Smooth muscle cell (in vitro differentiated cells): ENCODE measurements at regions not wholly inside any gene's neighbourhood (a gene's known extent, or its start where the extent isn't known, plus 50 kb on each side); places are given as distances from the start of the nearest gene placed in this dataset.

ENCODE experiments used
- DNase-seq: peaks from one replicate; lab custom pipeline; 2025; ENCODE audit not compliant: unreplicated experiment; lab: John Stamatoyannopoulos, UW
- H2AFZ ChIP-seq: fragments of 200-600 bp; sonication (generic); 2 replicates; pipeline ENCODE4 v1.6.0; 2016; ENCODE audit warnings: antibody characterized with exemption, low read depth, mild to moderate bottlenecking
- H3F3A ChIP-seq: fragments of 200-600 bp; sonication (generic); 2 replicates; pipeline ENCODE4 v1.6.0; 2017; ENCODE audit warnings: antibody characterized with exemption, low read depth
- H3K27ac ChIP-seq: fragments of 200-600 bp; sonication (generic); 2 replicates; pipeline ENCODE4 v1.5.1; 2016; ENCODE audit warnings: low read depth, mild to moderate bottlenecking
- H3K27me3 ChIP-seq: fragments of 200-600 bp; sonication (generic); 2 replicates; pipeline ENCODE4 v1.6.1; 2016; ENCODE audit warnings: low read depth, mild to moderate bottlenecking
- H3K36me3 ChIP-seq: fragments of 200-600 bp; sonication (generic); 2 replicates; pipeline ENCODE4 v1.5.1; 2016; ENCODE audit warnings: low read depth
- H3K4me1 ChIP-seq: fragments of 200-600 bp; sonication (generic); 2 replicates; pipeline ENCODE4 v1.5.1; 2016; ENCODE audit warnings: low read depth
- H3K4me2 ChIP-seq: fragments of 200-600 bp; sonication (generic); 2 replicates; pipeline ENCODE4 v1.6.0; 2016; ENCODE audit warnings: mild to moderate bottlenecking
- H3K4me3 ChIP-seq: fragments of 200-600 bp; sonication (generic); 2 replicates; pipeline ENCODE4 v1.5.1; 2016; ENCODE audit warnings: mild to moderate bottlenecking
- H3K79me2 ChIP-seq: fragments of 200-600 bp; sonication (generic); 2 replicates; pipeline ENCODE4 v1.6.0; 2016; ENCODE audit warnings: low read depth, mild to moderate bottlenecking
- H3K9ac ChIP-seq: fragments of 200-600 bp; sonication (generic); 2 replicates; pipeline ENCODE4 v1.6.0; 2016; ENCODE audit warnings: low read depth
- H3K9me3 ChIP-seq: fragments of 200-600 bp; sonication (generic); replicated peaks from 2 replicates; pipeline ENCODE4 v1.5.1; 2016; ENCODE audit warnings: low read depth
- H4K20me1 ChIP-seq: fragments of 200-600 bp; sonication (generic); 2 replicates; pipeline ENCODE4 v1.6.0; 2016; ENCODE audit warnings: low read depth
- CTCF ChIP-seq: fragments of 200-600 bp; sonication (generic); IDR thresholded peaks from 2 replicates; pipeline ENCODE4 v1.5.1; 2017; ENCODE audit warnings: borderline replicate concordance, mild to moderate bottlenecking, antibody characterized with exemption; ENCODE audit not compliant: insufficient read depth, poor library complexity, severe bottlenecking
- WGBS: methylation state at CpG from one replicate; pipeline ENCODE4 v1.1.7; 2016; ENCODE audit warnings: low lambda C conversion rate; 5-methylcytosine and 5-hydroxymethylcytosine counted together

- no peaks in the 10 kb centered on the region for H3F3A ChIP-seq
- no peaks in the 10 kb centered on the region for H3K27me3 ChIP-seq
- H3K4me3 ChIP-seq: no peak overlapping the region
- H3K79me2 ChIP-seq: no peaks in the 10 kb centered on the region
- H3K9ac ChIP-seq: no peak overlapping the region
- no peaks in the 10 kb centered on the region for H3K9me3 ChIP-seq
- 100% methylated on average over 2 of the region's 2 CpGs for WGBS
- no peaks in the 10 kb centered on the region for H3K4me1 ChIP-seq
- H3K4me2 ChIP-seq: no peak overlapping the region
- H3K27ac ChIP-seq: no peak overlapping the region
- no peaks in the 10 kb centered on the region for H4K20me1 ChIP-seq
- TF ChIP-seq CTCF: no peak
- no peaks in the 10 kb centered on the region for H3K36me3 ChIP-seq
- H2AFZ ChIP-seq: no peak overlapping the region
- DNase-seq: no peak
Observed at GRCh38 chr10:110375121-110375520, 70.4 kb upstream of the SMNDC1 start.

GRCh38 chr10:110376021-110376766, 71.5 kb upstream of the SMNDC1 start:
- no peak for TF ChIP-seq CTCF
- no peaks in the 10 kb centered on the region for H3F3A ChIP-seq
- no peaks in the 10 kb centered on the region for H4K20me1 ChIP-seq
- H3K9ac ChIP-seq: no peak overlapping the region
- no peak for DNase-seq
- H3K36me3 ChIP-seq: no peaks in the 10 kb centered on the region
- H3K79me2 ChIP-seq: no peaks in the 10 kb centered on the region
- no peaks in the 10 kb centered on the region for H3K4me1 ChIP-seq
- H3K9me3 ChIP-seq: no peaks in the 10 kb centered on the region
- H3K4me3 ChIP-seq: no peak overlapping the region
- H3K27ac ChIP-seq: no peak overlapping the region
- H3K4me2 ChIP-seq: no peak overlapping the region
- no peaks in the 10 kb centered on the region for H3K27me3 ChIP-seq
- WGBS: 77% methylated on average over 21 of the region's 21 CpGs
- H2AFZ ChIP-seq: no peak overlapping the region

- no peak overlapping the region for H3K9ac ChIP-seq
- no peak for DNase-seq
- no peaks in the 10 kb centered on the region for H3K79me2 ChIP-seq
- no peaks in the 10 kb centered on the region for H3K4me1 ChIP-seq
- no peaks in the 10 kb centered on the region for H3K9me3 ChIP-seq
- no peak for TF ChIP-seq CTCF
- no peaks in the 10 kb centered on the region for H3K27me3 ChIP-seq
- 64% methylated on average over 5 of the region's 5 CpGs for WGBS
- H4K20me1 ChIP-seq: no peaks in the 10 kb centered on the region
- H3K27ac ChIP-seq: no peak overlapping the region
- H3F3A ChIP-seq: no peaks in the 10 kb centered on the region
- H2AFZ ChIP-seq: no peak overlapping the region
- H3K4me3 ChIP-seq: no peak overlapping the region
- H3K36me3 ChIP-seq: no peaks in the 10 kb centered on the region
- no peak overlapping the region for H3K4me2 ChIP-seq
Observed at GRCh38 chr10:110376767-110377160, 72.0 kb upstream of the SMNDC1 start.

GRCh38 chr10:110378006-110378405, 73.3 kb upstream of the SMNDC1 start:
- H3K4me1 ChIP-seq: no peaks in the 10 kb centered on the region
- H4K20me1 ChIP-seq: no peaks in the 10 kb centered on the region
- H3K79me2 ChIP-seq: no peaks in the 10 kb centered on the region
- WGBS: 98% methylated on average over 4 of the region's 4 CpGs
- no peak overlapping the region for H3K4me2 ChIP-seq
- H2AFZ ChIP-seq: no peak overlapping the region
- H3K9ac ChIP-seq: no peak overlapping the region
- no peaks in the 10 kb centered on the region for H3K9me3 ChIP-seq
- no peak overlapping the region for H3K27ac ChIP-seq
- TF ChIP-seq CTCF: no peak
- no peak for DNase-seq
- no peaks in the 10 kb centered on the region for H3F3A ChIP-seq
- H3K27me3 ChIP-seq: no peaks in the 10 kb centered on the region
- no peak overlapping the region for H3K4me3 ChIP-seq
- H3K36me3 ChIP-seq: no peaks in the 10 kb centered on the region
